CD4-positive, alpha-beta T cell (primary cell): ENCODE measurements at regions not wholly inside any gene's neighbourhood (a gene's known extent, or its start where the extent isn't known, plus 50 kb on each side); places are given as distances from the start of the nearest gene placed in this dataset.
"Not testable (repeated sequence)": the region's sequence is repeated elsewhere in the genome, so short reads cannot be mapped to it uniquely, and the experiment has no call there.

Source experiments
- ATAC-seq: fragments of 200-7000 bp; cut with Tn5 transposase; one replicate; pipeline ENCODE4 v1.10.0; 2022; ENCODE audit warnings: mild to moderate bottlenecking; ENCODE audit not compliant: poor library complexity
- CTCF ChIA-PET: fragments of 350-600 bp; sonication (Branson Sonifier 250); formaldehyde crosslinking; loops from one replicate; lab custom pipeline; 2021; ENCODE audit warnings: antibody characterized with exemption, inconsistent platforms; lab: Charles Lee
- POLR2A ChIA-PET: fragments of 350-600 bp; sonication (Branson Sonifier 250); formaldehyde crosslinking; loops from one replicate; lab custom pipeline; 2021; ENCODE audit warnings: antibody characterized with exemption, inconsistent platforms; lab: Charles Lee
- DNase-seq, 14 experiments: peaks; one replicate each; pipeline ENCODE4 v3.0.0-alpha.2; 2013 to 2020; ENCODE audit warnings: mixed read lengths in 2 of 14
- H3K27ac ChIP-seq, 2 donors: one replicate each; pipeline versions ENCODE4 v1.5.1 to v1.7.0; 2013; ENCODE audit warnings: low read length in 2 of 2, low read depth in 1 of 2, mild to moderate bottlenecking in 1 of 2
- H3K27me3 ChIP-seq, 2 experiments: 1 replicate in 1 of 2; 2 replicates in 1 of 2; pipeline versions ENCODE4 v1.6.1 to v1.7.0; 2013; ENCODE audit warnings: low read length in 2 of 2, control low read depth in 1 of 2, mild to moderate bottlenecking in 1 of 2, moderate library complexity in 1 of 2; ENCODE audit not compliant: insufficient read depth in 2 of 2, control insufficient read depth in 1 of 2
- H3K36me3 ChIP-seq: one replicate; pipeline ENCODE4 v1.6.1; 2013; ENCODE audit warnings: low read length, control low read depth; ENCODE audit not compliant: insufficient read depth
- H3K4me1 ChIP-seq: one replicate; pipeline ENCODE4 v1.6.1; 2013; ENCODE audit warnings: low read length, control low read depth; ENCODE audit not compliant: insufficient read depth
- H3K4me3 ChIP-seq: one replicate; pipeline ENCODE4 v1.5.1; 2013; ENCODE audit warnings: mild to moderate bottlenecking, low read length, moderate library complexity
- H3K9me3 ChIP-seq, 2 experiments: 1 replicate in 1 of 2; 2 replicates in 1 of 2; pipeline versions ENCODE4 v1.6.1 to v1.7.0; 2013; ENCODE audit warnings: low read length in 2 of 2, mild to moderate bottlenecking in 2 of 2, control low read depth in 1 of 2, moderate library complexity in 1 of 2; ENCODE audit not compliant: control insufficient read depth in 1 of 2, insufficient read depth in 1 of 2
- H3K27ac Mint-ChIP-seq: one replicate; pipeline ENCODE4 v1.8.0; 2020; ENCODE audit warnings: mixed read lengths
- H3K27me3 Mint-ChIP-seq: one replicate; pipeline ENCODE4 v1.8.0; 2021; ENCODE audit warnings: mixed read lengths
- H3K36me3 Mint-ChIP-seq: one replicate; pipeline ENCODE4 v1.8.0; 2021; ENCODE audit warnings: low read depth, mixed read lengths
- H3K4me1 Mint-ChIP-seq: one replicate; pipeline ENCODE4 v1.8.0; 2021; ENCODE audit warnings: low read depth, mixed read lengths
- H3K4me3 Mint-ChIP-seq: one replicate; pipeline ENCODE4 v1.8.0; 2020; ENCODE audit warnings: mild to moderate bottlenecking, mixed read lengths
- H3K9me3 Mint-ChIP-seq: one replicate; pipeline ENCODE4 v1.8.0; 2020; ENCODE audit warnings: mixed read lengths
- intact Hi-C, 2 experiments: fragments of 100-400 bp; cut with DNase I in 1 of 2; cut with micrococcal nuclease in 1 of 2; formaldehyde crosslinking; loops; one replicate each; pipeline versions ENCODE4 v1.15.1 to v1.9.0; 2023 to 2025; cut with DNase I, micrococcal nuclease
- TF ChIP-seq, protein P1 (sequence below): fragments of 200-600 bp; IDR thresholded peaks from one replicate; pipeline ENCODE4 v1.8.0; 2022; ENCODE audit warnings: antibody characterized with exemption, mild to moderate bottlenecking

DNA sequence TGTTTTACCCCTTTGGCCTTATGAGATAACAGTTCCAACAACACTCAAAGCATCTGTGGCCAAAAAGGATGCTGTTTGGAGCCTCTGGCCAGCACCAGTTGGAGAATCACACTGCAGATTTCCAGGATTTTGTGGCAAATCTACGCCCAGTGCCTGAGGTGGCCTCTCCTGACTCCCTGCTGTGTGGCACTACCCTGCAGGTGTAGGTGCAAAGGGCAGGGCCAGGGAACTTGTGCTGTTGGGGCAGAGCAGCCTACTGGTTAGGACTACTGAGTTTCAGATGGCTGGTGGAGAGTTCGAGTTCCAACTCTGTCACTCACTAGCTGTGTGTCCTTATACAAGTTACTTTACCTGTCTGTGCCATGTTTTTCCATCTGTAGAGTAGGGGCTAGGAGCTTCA, 170.5 kb downstream of the PTPRU start:
- Mint-ChIP-seq H3K4me1 (no peaks in the 10 kb centered on the region), H3K9me3 (no peaks in the 10 kb centered on the region), H3K27me3 (peaks cover 45% of the 10 kb centered on the region), H3K4me3 (no peak overlapping the region), H3K36me3 (no peaks in the 10 kb centered on the region), H3K27ac (no peak overlapping the region)
- intact Hi-C loops: no loop called here
- Histone ChIP-seq H3K4me1 (no peaks in the 10 kb centered on the region), H3K27ac (no peak overlapping the region), H3K9me3 (peaks cover 0 to 6% of the 10 kb centered on the region in 2 experiments), H3K27me3 (peaks cover 10 to 24% of the 10 kb centered on the region in 2 experiments), H3K36me3 (no peaks in the 10 kb centered on the region), H3K4me3 (no peak overlapping the region)
- no peak for DNase-seq
- TF ChIP-seq, protein P1, sequence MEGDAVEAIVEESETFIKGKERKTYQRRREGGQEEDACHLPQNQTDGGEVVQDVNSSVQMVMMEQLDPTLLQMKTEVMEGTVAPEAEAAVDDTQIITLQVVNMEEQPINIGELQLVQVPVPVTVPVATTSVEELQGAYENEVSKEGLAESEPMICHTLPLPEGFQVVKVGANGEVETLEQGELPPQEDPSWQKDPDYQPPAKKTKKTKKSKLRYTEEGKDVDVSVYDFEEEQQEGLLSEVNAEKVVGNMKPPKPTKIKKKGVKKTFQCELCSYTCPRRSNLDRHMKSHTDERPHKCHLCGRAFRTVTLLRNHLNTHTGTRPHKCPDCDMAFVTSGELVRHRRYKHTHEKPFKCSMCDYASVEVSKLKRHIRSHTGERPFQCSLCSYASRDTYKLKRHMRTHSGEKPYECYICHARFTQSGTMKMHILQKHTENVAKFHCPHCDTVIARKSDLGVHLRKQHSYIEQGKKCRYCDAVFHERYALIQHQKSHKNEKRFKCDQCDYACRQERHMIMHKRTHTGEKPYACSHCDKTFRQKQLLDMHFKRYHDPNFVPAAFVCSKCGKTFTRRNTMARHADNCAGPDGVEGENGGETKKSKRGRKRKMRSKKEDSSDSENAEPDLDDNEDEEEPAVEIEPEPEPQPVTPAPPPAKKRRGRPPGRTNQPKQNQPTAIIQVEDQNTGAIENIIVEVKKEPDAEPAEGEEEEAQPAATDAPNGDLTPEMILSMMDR: no peak
- CTCF ChIA-PET: no interaction called here
- no peak for ATAC-seq
- POLR2A ChIA-PET: no interaction called here

DNA sequence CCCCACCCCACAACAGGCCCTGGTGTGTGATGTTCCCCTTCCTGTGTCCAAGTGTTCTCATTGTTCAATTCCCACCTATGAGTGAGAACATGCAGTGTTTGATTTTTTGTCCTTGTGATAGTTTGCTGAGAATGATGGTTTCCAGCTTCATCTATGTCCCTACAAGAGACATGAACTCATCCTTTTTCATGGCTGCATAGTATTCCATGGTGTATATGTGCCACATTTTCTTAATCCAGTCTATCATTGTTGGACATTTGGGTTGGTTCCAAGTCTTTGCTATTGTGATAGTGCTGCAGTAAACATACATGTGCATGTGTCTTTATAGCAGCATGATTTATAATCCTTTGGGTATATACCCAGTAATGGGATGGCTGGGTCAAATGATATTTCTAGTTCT, 163.9 kb downstream of the PTPRU start:
- H3K36me3 ChIP-seq, H3K27me3 Mint-ChIP-seq, H3K4me3 ChIP-seq, CTCF ChIA-PET, POLR2A ChIA-PET, H3K4me3 Mint-ChIP-seq, DNase-seq, H3K27me3 ChIP-seq, H3K4me1 Mint-ChIP-seq, ATAC-seq, intact Hi-C loops, H3K9me3 Mint-ChIP-seq, H3K4me1 ChIP-seq, H3K36me3 Mint-ChIP-seq, H3K27ac Mint-ChIP-seq, H3K27ac ChIP-seq: not testable (repeated sequence)
- peaks cover 10 to 17% of the 10 kb centered on the region in 2 experiments for H3K9me3 ChIP-seq

DNA sequence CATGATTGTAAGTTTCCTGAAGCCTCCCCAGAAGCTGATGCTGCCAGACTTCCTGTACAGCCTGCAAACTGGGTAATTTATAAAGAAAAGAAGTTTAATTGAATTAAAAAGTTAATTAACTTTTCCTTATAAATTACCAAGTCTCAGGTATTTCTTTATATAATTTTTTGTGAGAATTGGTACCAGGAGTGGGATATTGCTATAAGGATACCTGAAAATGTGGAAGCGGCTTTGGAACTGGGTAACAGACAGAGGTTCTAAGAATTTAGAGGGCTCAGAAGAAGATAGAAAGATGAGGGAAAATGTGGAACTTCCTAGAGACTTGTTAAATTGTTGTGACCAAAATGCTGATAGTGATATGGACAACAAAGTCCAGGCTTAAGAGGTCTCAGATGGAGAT, 163.1 kb downstream of the PTPRU start:
- Histone ChIP-seq H3K27me3 (peaks cover 0 to 6% of the 10 kb centered on the region in 2 experiments), H3K4me1 (no peaks in the 10 kb centered on the region), H3K36me3 (no peaks in the 10 kb centered on the region), H3K9me3 (peaks cover 10 to 14% of the 10 kb centered on the region in 2 experiments), H3K4me3 (no peak overlapping the region), H3K27ac (no peak overlapping the region)
- Mint-ChIP-seq H3K4me3 (no peak overlapping the region), H3K27me3 (peaks cover 14% of the 10 kb centered on the region), H3K9me3 (no peaks in the 10 kb centered on the region), H3K36me3 (no peaks in the 10 kb centered on the region), H3K4me1 (no peaks in the 10 kb centered on the region), H3K27ac (no peak overlapping the region)
- intact Hi-C loops: no loop called here
- no peak for DNase-seq
- TF ChIP-seq, protein P1: no peak
- ChIA-PET CTCF (no interaction called here), POLR2A (no interaction called here)
- no peak for ATAC-seq

DNA sequence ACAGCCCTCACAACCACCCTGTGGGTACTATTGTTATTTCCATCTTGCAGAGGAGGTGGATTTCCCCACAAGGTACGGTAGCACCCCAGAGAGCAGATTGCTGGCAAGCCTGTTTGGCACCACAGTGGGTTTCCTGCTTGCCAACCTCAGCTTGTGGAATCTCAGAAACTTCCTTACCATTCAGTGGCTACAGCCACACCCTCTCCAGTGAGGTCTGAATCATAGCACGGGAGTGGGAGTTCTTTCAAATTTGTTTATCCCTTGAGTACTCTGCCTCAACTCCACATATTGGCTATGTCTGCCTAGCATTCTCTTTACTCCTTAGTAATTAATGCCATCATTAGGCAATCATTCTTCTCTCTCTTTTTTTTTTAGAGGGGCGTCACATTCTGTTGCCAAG, 162.1 kb downstream of the PTPRU start:
- no peaks in the 10 kb centered on the region for H3K9me3 Mint-ChIP-seq
- H3K4me1 Mint-ChIP-seq: no peaks in the 10 kb centered on the region

More for the DNA sequence above, 162.1 kb downstream of the PTPRU start:
- ATAC-seq (no peak), DNase-seq (no peak)
- intact Hi-C loops: no loop called here
- H3K27me3 Mint-ChIP-seq: peaks cover 19% of the 10 kb centered on the region
- TF ChIP-seq, protein P1: no peak
- POLR2A ChIA-PET: no interaction called here
- peaks cover 10 to 14% of the 10 kb centered on the region in 2 experiments for H3K9me3 ChIP-seq
- no peaks in the 10 kb centered on the region for H3K36me3 ChIP-seq
- H3K27me3 ChIP-seq: peaks cover 0 to 6% of the 10 kb centered on the region in 2 experiments
- H3K4me3 Mint-ChIP-seq: no peak overlapping the region
- no peaks in the 10 kb centered on the region for H3K4me1 ChIP-seq
- no peak overlapping the region for H3K27ac Mint-ChIP-seq
- H3K36me3 Mint-ChIP-seq: no peaks in the 10 kb centered on the region
- H3K4me3 ChIP-seq: no peak overlapping the region
- CTCF ChIA-PET: no interaction called here
- no peak overlapping the region for H3K27ac ChIP-seq
